Ishikawa (cell line): ENCODE measurements at regions not wholly inside any gene's neighbourhood (a gene's known extent, or its start where the extent isn't known, plus 50 kb on each side); places are given as distances from the start of the nearest gene placed in this dataset.

Experiments used
- CEBPB ChIP-seq: IDR thresholded peaks from 2 replicates; pipeline ENCODE4 v1.6.1; 2012
- CREB1 ChIP-seq: IDR thresholded peaks from 2 replicates; pipeline ENCODE4 v1.6.1; 2012; ENCODE audit warnings: low read depth
- EGR1 ChIP-seq: IDR thresholded peaks from 2 replicates; pipeline ENCODE4 v1.6.1; 2012
- EP300 ChIP-seq: IDR thresholded peaks from 2 replicates; pipeline ENCODE4 v1.6.1; 2012; ENCODE audit warnings: borderline replicate concordance
- FOXM1 ChIP-seq: IDR thresholded peaks from 2 replicates; pipeline ENCODE4 v1.6.1; 2012; ENCODE audit warnings: low read depth, borderline replicate concordance
- MAX ChIP-seq: IDR thresholded peaks from 2 replicates; pipeline ENCODE4 v1.6.1; 2012
- NFIC ChIP-seq: IDR thresholded peaks from 2 replicates; pipeline ENCODE4 v1.6.1; 2012
- RAD21 ChIP-seq: IDR thresholded peaks from 2 replicates; pipeline ENCODE4 v1.6.1; 2012; ENCODE audit warnings: low read depth
- REST ChIP-seq: IDR thresholded peaks from 2 replicates; pipeline ENCODE4 v1.6.1; 2012; ENCODE audit warnings: low read depth, mild to moderate bottlenecking
- TAF1 ChIP-seq: IDR thresholded peaks from 2 replicates; pipeline ENCODE4 v1.6.1; 2012; ENCODE audit warnings: low read depth, mild to moderate bottlenecking
- TCF12 ChIP-seq: IDR thresholded peaks from 2 replicates; pipeline ENCODE4 v1.6.1; 2012; ENCODE audit warnings: low read depth
- TEAD4 ChIP-seq: IDR thresholded peaks from 2 replicates; pipeline ENCODE4 v1.6.1; 2012
- USF1 ChIP-seq: IDR thresholded peaks from 2 replicates; pipeline ENCODE4 v1.6.1; 2012
- YY1 ChIP-seq: IDR thresholded peaks from 2 replicates; pipeline ENCODE4 v1.6.1; 2012; ENCODE audit warnings: low read depth
- ZBTB7A ChIP-seq: IDR thresholded peaks from 2 replicates; pipeline ENCODE4 v1.6.1; 2012; ENCODE audit warnings: low read depth

GRCh38 chr6:166803471-166803870 is 152.9 kb downstream of the RNASET2 start:
- TF ChIP-seq YY1 (no peak), USF1 (no peak), ZBTB7A (no peak), MAX (no peak), EGR1 (no peak), TCF12 (no peak), TAF1 (no peak), REST (no peak), RAD21 (no peak), EP300 (no peak), CREB1 (no peak), CEBPB (no peak), TEAD4 (no peak), FOXM1 (no peak), NFIC (no peak)

GRCh38 chr6:166802401-166802800 is 153.9 kb downstream of the RNASET2 start:
- TF ChIP-seq REST (no peak), TCF12 (no peak), MAX (no peak), YY1 (no peak), NFIC (no peak), EP300 (no peak)

- TF ChIP-seq EP300 (no peak), FOXM1 (no peak), TEAD4 (no peak), RAD21 (no peak), USF1 (no peak), CREB1 (no peak), ZBTB7A (no peak), TAF1 (no peak), NFIC (no peak), REST (no peak), YY1 (no peak), MAX (no peak)
Measured at GRCh38 chr6:166800137-166800536, 156.2 kb downstream of the RNASET2 start.

GRCh38 chr6:166798652-166799051 is 157.7 kb downstream of the RNASET2 start:
- no peak for TF ChIP-seq EGR1
- no peak for TF ChIP-seq CEBPB
- no peak for TF ChIP-seq TCF12
- no peak for TF ChIP-seq NFIC
- no peak for TF ChIP-seq TAF1
- no peak for TF ChIP-seq MAX
- no peak for TF ChIP-seq CREB1
- no peak for TF ChIP-seq EP300
- TF ChIP-seq FOXM1: no peak
- TF ChIP-seq TEAD4: no peak
- TF ChIP-seq REST: no peak
- no peak for TF ChIP-seq USF1
- no peak for TF ChIP-seq YY1
- TF ChIP-seq ZBTB7A: no peak
- no peak for TF ChIP-seq RAD21
